CD14-positive monocyte (primary cell): ENCODE measurements at regions not wholly inside any gene's neighbourhood (a gene's known extent, or its start where the extent isn't known, plus 50 kb on each side); places are given as distances from the start of the nearest gene placed in this dataset.

ENCODE experiments used
- DNase-seq, 3 donors: peaks; one replicate each; pipeline ENCODE4 v3.0.0-alpha.2; 2011 to 2022
- H2AFZ ChIP-seq: 2 replicates; pipeline ENCODE4 v1.6.0; 2012; ENCODE audit warnings: mild to moderate bottlenecking, low read depth, low read length, inconsistent platforms; ENCODE audit not compliant: insufficient read depth, poor library complexity, severe bottlenecking
- H3K27ac ChIP-seq, 2 donors: 1 replicate in 1 of 2; 2 replicates in 1 of 2; pipeline ENCODE4 v1.5.1; 2012 to 2013; ENCODE audit warnings: low read length in 2 of 2, control low read depth in 1 of 2, inconsistent platforms in 1 of 2, low read depth in 1 of 2, mild to moderate bottlenecking in 1 of 2
- H3K27me3 ChIP-seq, 2 donors: one replicate each; pipeline versions ENCODE4 v1.6.0 to v1.6.1; 2011 to 2013; ENCODE audit warnings: low read length in 2 of 2; ENCODE audit not compliant: control insufficient read depth in 2 of 2, insufficient read depth in 2 of 2
- H3K36me3 ChIP-seq, 2 donors: replicated peaks in 1 of 2; 1 replicate in 1 of 2; 2 replicates in 1 of 2; pipeline versions ENCODE4 v1.5.1 to v1.6.1; 2012 to 2013; ENCODE audit warnings: low read length in 2 of 2, control low read depth in 1 of 2, inconsistent platforms in 1 of 2, mild to moderate bottlenecking in 1 of 2; ENCODE audit not compliant: insufficient read depth in 2 of 2, control insufficient read depth in 1 of 2
- H3K4me1 ChIP-seq, 2 donors: 1 replicate in 1 of 2; 2 replicates in 1 of 2; pipeline versions ENCODE4 v1.5.1 to v1.6.1; 2012 to 2013; ENCODE audit warnings: low read length in 2 of 2, control low read depth in 1 of 2, inconsistent platforms in 1 of 2, mild to moderate bottlenecking in 1 of 2, moderate library complexity in 1 of 2; ENCODE audit not compliant: insufficient read depth in 2 of 2, control insufficient read depth in 1 of 2
- H3K4me2 ChIP-seq: replicated peaks from 2 replicates; pipeline ENCODE3; 2012; ENCODE audit warnings: low read length, moderate library complexity, mild to moderate bottlenecking; ENCODE audit not compliant: poor library complexity, severe bottlenecking; ENCODE audit errors: extremely low read depth
- H3K4me3 ChIP-seq, 3 experiments: fragments of 200-600 bp in 1 of 3; sonication (generic) in 1 of 3; replicated peaks in 1 of 3; 1 replicate in 2 of 3; 2 replicates in 1 of 3; pipeline ENCODE4 v1.5.1; 2011 to 2013; ENCODE audit warnings: low read length in 3 of 3, mild to moderate bottlenecking in 3 of 3, control low read depth in 2 of 3, low read depth in 2 of 3, inconsistent platforms in 1 of 3, moderate library complexity in 1 of 3
- H3K79me2 ChIP-seq: 2 replicates; pipeline ENCODE4 v1.6.0; 2012; ENCODE audit warnings: mild to moderate bottlenecking, control low read depth, inconsistent platforms, low read length, moderate library complexity; ENCODE audit not compliant: insufficient read depth
- H3K9ac ChIP-seq: 2 replicates; pipeline ENCODE4 v1.6.0; 2017; ENCODE audit warnings: low read length, mild to moderate bottlenecking; ENCODE audit not compliant: insufficient read depth, poor library complexity, severe bottlenecking
- H3K9me3 ChIP-seq, 2 donors: replicated peaks in 1 of 2; 1 replicate in 1 of 2; 2 replicates in 1 of 2; pipeline versions ENCODE4 v1.5.1 to v1.6.1; 2012 to 2013; ENCODE audit warnings: low read length in 2 of 2, control low read depth in 1 of 2; ENCODE audit not compliant: control insufficient read depth in 1 of 2, insufficient read depth in 1 of 2
- H4K20me1 ChIP-seq: 2 replicates; pipeline ENCODE4 v1.6.0; 2012; ENCODE audit warnings: mild to moderate bottlenecking, low read length, control low read depth, moderate library complexity; ENCODE audit not compliant: insufficient read depth
- H3K27ac Mint-ChIP-seq, 7 donors: one replicate each; pipeline ENCODE4 v1.8.0; 2020; ENCODE audit warnings: mild to moderate bottlenecking in 7 of 7, mixed read lengths in 7 of 7, moderate library complexity in 6 of 7, inconsistent platforms in 2 of 7
- H3K27me3 Mint-ChIP-seq, 3 donors: one replicate each; pipeline ENCODE4 v1.8.0; 2021 to 2022; ENCODE audit warnings: low read depth in 3 of 3, mild to moderate bottlenecking in 3 of 3, mixed read lengths in 3 of 3, moderate library complexity in 3 of 3, inconsistent platforms in 1 of 3
- H3K36me3 Mint-ChIP-seq, 2 donors: one replicate each; pipeline ENCODE4 v1.8.0; 2020; ENCODE audit warnings: mixed read lengths in 2 of 2, inconsistent platforms in 1 of 2, mild to moderate bottlenecking in 1 of 2
- H3K4me1 Mint-ChIP-seq: one replicate; pipeline ENCODE4 v1.8.0; 2020; ENCODE audit warnings: mild to moderate bottlenecking, mixed read lengths
- H3K4me3 Mint-ChIP-seq, 2 donors: one replicate each; pipeline ENCODE4 v1.8.0; 2020; ENCODE audit warnings: mild to moderate bottlenecking in 2 of 2, mixed read lengths in 2 of 2, moderate library complexity in 1 of 2
- H3K9me3 Mint-ChIP-seq, 7 donors: one replicate each; pipeline ENCODE4 v1.8.0; 2020 to 2022; ENCODE audit warnings: mixed read lengths in 7 of 7, mild to moderate bottlenecking in 6 of 7, moderate library complexity in 6 of 7, inconsistent platforms in 2 of 7
- CTCF ChIP-seq: fragments of 200-600 bp; IDR thresholded peaks from one replicate; pipeline ENCODE4 v1.8.0; 2022; ENCODE audit warnings: antibody characterized with exemption, mild to moderate bottlenecking
- WGBS: methylation state at CpG from one replicate; pipeline ENCODE4 v1.1.5; 2013; ENCODE audit warnings: missing lambda C conversion rate; ENCODE audit not compliant: insufficient coverage; 5-methylcytosine and 5-hydroxymethylcytosine counted together
- intact Hi-C, 2 donors: fragments of 100-400 bp; cut with micrococcal nuclease; formaldehyde crosslinking; loops; one replicate each; pipeline versions ENCODE4 v1.15.0 to v1.15.1; 2023

- no peaks in the 10 kb centered on the region for H3K79me2 ChIP-seq
- no peaks in the 10 kb centered on the region for H4K20me1 ChIP-seq
- no peak overlapping the region for H3K4me2 ChIP-seq
- WGBS: no CpG with 5 or more reads among the region's 2 CpGs
- no peak overlapping the region for H3K27ac ChIP-seq
- DNase-seq: no peak
- Mint-ChIP-seq H3K4me1 (no peaks in the 10 kb centered on the region), H3K27ac (no peak overlapping the region), H3K4me3 (no peak overlapping the region), H3K36me3 (no peaks in the 10 kb centered on the region), H3K27me3 (no peaks in the 10 kb centered on the region), H3K9me3 (peaks cover 0 to 4% (median 1%) of the 10 kb centered on the region in 7 donors)
- H2AFZ ChIP-seq: no peak overlapping the region
- no peaks in the 10 kb centered on the region for H3K27me3 ChIP-seq
- H3K4me1 ChIP-seq: no peaks in the 10 kb centered on the region
- TF ChIP-seq CTCF: no peak
- no peak overlapping the region for H3K9ac ChIP-seq
- peaks cover 0 to 7% of the 10 kb centered on the region in 2 donors for H3K9me3 ChIP-seq
- H3K36me3 ChIP-seq: no peaks in the 10 kb centered on the region
- intact Hi-C loops: no loop called here
- H3K4me3 ChIP-seq: no peak overlapping the region
Measured at GRCh38 chr13:89307278-89307677, 1636.1 kb downstream of the SLITRK5 start.

- Mint-ChIP-seq H3K4me3 (no peak overlapping the region), H3K36me3 (no peaks in the 10 kb centered on the region), H3K9me3 (peaks cover 0 to 8% (median 4%) of the 10 kb centered on the region in 7 donors), H3K4me1 (no peaks in the 10 kb centered on the region), H3K27ac (no peak overlapping the region), H3K27me3 (no peaks in the 10 kb centered on the region)
- H3K9me3 ChIP-seq: peaks cover 2 to 7% of the 10 kb centered on the region in 2 donors
- H3K4me1 ChIP-seq: no peaks in the 10 kb centered on the region
- intact Hi-C loops: no loop called here
- no peaks in the 10 kb centered on the region for H3K79me2 ChIP-seq
- H3K36me3 ChIP-seq: no peaks in the 10 kb centered on the region
- no CpG with 5 or more reads among the region's 4 CpGs for WGBS
- no peak overlapping the region for H3K9ac ChIP-seq
- H4K20me1 ChIP-seq: no peaks in the 10 kb centered on the region
- no peak overlapping the region for H3K4me2 ChIP-seq
- no peak overlapping the region for H3K4me3 ChIP-seq
- no peaks in the 10 kb centered on the region for H3K27me3 ChIP-seq
- no peak for DNase-seq
- H3K27ac ChIP-seq: no peak overlapping the region
- H2AFZ ChIP-seq: no peak overlapping the region
- TF ChIP-seq CTCF: no peak
Measured at GRCh38 chr13:89310943-89311672, 1639.9 kb downstream of the SLITRK5 start.
